Hematopoietic multipotent progenitor cell treated with erythropoietin and hydrocortisone succinate and interleukin-3 and kit ligand, for 8 days (in vitro differentiated cells): ENCODE measurements at regions not wholly inside any gene's neighbourhood (a gene's known extent, or its start where the extent isn't known, plus 50 kb on each side); places are given as distances from the start of the nearest gene placed in this dataset.
"Not testable (repeated sequence)": the region's sequence is repeated elsewhere in the genome, so short reads cannot be mapped to it uniquely, and the experiment has no call there.

ENCODE experiments used
- DNase-seq: peaks from one replicate; pipeline ENCODE4 v3.0.0-alpha.2; 2015

DNA sequence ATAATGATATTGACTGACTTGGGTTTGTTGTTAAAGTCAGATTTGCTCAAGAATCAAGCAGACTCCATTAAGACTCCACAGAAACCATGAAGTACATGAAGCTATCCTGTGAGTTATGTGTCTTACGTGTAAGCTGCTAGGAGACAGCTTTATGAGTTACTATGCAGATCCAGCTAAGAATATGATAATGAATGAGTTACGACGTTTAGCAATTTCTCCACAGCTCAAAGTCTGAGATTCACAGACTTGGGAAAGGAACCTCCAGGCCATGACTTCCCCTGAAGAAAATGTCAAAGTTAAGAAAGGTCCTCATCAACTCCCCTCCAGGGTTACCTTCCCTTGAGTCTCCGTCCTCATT, 211.9 kb upstream of the HNRNPA3 start:
- no peak for DNase-seq

DNA sequence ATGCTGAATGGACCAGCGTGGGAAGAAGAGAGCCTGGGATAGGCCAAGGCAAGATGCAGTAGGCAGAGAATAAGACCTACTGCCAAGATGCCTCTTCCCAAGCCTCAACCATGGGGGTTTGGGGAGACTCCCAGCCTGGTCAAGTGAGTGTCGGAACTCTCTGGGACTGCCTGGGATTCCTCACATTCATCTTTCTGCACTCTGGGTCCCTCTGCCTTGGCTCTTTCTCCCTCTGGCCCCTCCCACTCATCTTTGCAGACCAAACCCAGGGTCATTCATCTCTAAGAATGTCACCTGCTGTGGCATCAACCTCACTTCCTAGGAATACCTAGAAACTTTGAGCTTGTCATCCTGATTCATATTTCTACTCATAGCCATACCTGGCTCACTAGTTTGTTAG, 211.3 kb upstream of the HNRNPA3 start:
- no peak for DNase-seq

DNA sequence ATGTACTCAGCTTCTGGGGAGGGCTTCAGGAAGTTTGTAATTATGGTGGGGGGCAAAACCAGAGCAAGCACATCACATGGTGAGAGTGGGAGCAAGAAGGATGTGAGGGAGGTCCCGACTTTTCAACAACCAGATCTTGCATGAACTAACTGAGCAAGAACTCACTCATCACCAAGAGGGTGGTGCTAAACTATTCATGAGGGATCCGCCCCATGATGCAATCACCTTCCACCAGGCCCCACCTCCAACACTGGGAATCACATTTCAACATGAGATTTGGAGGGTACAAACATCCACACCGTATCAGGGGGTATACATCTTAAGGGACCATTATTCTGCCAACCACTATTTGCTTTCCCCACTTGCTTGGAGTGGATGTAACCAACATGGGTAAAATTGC, 209.6 kb upstream of the HNRNPA3 start:
- DNase-seq, result no peak

DNA sequence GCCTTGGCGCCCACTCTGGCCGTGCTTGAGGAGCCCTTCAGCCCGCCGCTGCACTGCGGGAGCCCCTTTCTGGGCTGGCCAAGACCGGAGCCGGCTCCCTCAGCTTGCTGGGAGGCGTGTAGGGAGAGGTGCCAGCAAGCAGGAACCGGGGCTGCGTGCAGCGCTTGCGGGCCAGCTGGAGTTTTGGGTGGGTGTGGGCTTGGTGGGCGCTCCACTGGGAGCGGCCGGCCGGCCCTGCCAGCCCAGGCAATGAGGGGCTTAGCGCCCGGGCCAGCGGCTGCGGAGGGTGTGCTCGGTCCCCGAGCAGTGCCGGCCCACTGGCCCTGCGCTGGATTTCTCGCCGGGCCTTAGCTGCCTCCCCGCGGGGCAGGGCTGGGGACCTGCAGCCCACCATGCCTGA, 204.9 kb upstream of the HNRNPA3 start:
- not testable (repeated sequence) for DNase-seq

DNA sequence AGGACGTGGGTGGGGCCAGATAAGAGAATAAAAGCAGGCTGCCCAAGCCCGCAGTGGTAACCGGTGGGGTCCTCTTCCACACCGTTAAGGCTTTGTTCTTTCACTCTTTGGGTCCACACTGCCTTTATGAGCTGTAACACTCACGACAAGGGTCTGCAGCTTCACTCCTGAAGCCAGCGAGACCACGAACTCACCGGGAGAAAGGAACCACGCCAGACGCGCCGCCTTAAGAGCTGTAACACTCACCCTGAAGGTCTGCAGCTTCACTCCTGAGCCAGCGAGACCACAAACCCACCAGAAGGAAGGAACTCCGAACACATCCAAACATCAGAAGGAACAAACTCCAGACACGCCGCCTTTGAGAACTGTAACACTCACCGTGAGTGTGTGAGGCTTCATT, 203.9 kb upstream of the HNRNPA3 start:
- DNase-seq, result not testable (repeated sequence)

DNA sequence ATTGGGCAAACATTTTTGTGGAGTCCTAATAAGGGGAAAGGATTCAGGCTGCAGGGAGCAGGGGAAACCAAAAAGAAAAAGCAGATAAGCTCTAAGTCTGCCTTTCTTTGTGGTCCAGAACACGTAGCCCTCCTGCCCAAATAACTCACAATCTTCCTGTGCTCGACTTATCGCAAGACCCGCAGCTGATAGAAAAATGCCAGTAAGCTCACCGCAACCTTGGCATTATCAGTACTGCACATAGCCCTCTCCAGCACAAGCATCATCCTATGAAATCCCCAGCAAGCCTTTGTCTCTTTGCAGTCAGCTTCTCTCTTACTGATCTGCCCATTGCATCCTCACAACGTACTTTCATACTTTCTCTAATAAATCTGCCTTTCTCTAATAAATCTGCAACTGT, 202.4 kb upstream of the HNRNPA3 start:
- DNase-seq, result peak; percentile 73

DNA sequence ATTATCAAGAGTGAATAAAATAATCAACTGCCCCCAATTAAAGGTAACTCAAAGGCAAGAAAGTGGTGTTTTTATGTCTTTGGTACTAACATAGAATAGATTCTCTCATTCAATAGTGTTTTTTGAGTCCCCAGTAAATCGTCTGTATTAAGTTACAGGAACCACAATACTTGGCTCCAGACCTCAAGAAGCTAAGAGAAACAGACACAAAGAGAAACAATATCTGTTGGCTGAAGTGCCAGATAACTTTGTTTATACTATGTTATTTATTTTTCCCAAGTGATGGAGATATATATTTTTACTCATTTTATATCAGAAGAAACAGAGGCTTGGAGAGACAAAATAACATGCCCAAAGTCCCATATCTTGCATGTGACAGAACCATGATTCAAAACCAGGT, 201.7 kb upstream of the HNRNPA3 start:
- DNase-seq, result no peak

DNA sequence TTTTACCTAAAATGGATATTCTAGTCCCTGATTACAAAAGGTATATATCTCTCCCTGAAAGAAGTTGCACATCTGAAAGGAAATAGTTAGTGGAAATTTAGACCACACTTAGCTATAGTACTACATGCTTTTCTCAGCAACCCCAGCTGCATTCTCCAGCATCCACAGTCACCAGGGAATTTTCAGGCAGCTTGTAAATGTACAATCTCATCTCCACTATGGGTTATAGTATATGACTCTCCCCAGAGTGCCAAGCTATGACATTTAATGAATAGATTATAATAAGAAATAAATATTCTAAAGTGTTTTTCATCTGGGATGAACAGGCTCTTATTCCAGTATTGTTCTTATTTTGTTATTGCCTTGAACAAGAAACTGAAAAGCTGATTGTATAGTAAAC, 197.6 kb upstream of the HNRNPA3 start:
- no peak for DNase-seq

DNA sequence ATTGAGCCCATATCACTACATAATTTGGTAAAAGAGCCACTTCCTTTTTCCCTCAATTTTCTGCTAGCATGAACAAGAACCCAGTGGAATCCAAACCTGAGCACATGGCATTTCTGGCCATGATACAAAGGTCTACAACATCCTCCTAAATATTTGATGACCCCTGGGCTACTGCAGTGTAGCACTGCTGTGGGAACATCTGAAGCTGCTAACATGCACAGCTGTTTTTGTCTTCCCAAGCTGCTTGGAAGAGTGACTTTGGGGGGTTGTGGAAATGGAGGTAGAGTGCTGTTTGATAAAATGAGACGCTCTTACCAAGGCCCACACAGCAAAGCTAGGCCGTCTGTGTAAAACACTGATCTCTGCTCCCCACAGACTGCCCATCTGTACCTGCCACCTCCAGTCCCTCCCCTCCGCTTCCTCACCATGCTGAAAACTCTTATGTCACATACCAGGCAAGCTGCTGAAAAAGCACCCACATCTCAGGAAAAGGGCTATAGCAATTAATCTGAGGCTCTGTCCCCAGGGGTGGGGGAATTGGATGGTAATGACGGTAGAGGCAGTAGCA, 197.2 kb upstream of the HNRNPA3 start:
- no peak for DNase-seq

DNA sequence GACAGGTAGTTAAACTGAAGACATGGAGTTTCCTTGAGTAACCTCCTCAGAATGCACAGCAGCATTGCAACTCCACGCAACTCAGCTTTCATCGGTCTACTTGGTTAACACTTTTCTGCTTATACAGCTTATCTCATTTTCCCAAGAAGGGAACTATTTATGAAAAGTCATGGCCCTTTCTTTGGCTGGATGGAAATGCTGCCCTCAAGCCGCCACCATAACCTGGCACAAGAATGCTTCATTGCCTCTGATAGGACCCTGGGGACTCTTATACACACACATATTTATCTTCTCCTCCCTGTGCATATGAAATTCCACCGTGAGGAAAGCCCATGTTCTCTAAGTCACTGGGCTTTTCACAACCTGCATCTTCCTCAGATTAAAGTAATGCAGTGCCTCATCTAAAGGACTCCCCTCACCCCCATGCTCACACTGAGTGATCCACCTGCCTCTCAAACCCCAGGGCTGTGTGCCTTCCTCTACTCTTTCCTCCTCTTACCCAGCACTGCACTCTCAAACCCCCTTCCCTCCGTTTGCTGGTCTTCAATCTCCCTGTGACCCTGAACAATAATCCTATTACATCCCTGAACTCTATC, 192.0 kb upstream of the HNRNPA3 start:
- DNase-seq, result no peak

DNA sequence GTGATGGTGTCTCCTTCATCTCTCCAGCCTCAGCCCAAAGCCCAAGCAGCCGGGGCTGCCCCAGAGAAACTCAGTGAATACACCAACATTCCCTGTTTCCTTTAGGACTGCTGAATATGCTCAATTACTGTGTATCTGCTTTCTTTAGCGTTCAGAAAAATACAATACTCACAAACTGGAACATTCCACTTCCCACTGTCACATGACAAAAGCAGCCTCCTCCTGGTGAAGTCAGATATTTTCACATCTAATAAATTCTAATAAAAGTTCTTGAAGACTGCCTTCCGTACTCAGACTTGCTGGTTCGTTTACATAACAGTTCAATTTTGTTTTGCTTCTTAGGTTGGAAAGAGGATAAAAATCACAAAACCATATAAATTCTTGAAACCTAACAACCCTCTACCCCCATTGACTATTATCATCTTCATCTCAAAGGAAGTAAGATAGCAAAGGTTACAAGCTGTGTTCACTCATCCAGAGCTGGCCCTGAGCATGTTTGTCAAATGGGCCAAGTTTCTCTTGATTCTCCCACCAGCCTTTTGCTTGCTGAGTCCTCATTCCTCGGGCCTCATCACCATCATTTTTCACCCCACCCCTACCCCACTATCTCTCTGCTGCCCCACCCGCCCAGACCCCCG, 190.8 kb upstream of the HNRNPA3 start:
- DNase-seq, result no peak

DNA sequence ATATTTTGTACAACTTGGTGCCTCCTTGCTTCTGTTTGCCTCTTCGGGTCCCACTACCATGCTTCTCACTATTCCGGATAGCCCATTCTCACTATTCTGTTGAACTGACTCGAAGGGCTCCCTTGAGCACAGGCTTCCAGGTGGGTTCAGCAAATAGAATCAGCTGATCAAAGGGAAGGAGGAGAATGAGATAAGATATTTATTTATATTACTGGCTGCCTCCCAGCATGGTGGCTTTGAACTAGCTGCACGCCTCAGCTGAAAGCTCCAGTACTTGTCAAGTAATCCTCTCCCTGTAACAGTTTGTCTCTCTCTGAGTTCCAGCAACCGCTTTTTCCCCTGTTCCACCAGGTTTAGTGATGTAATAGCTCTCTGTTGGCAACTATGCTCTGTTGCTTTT, 187.8 kb upstream of the HNRNPA3 start:
- DNase-seq, result no peak

DNA sequence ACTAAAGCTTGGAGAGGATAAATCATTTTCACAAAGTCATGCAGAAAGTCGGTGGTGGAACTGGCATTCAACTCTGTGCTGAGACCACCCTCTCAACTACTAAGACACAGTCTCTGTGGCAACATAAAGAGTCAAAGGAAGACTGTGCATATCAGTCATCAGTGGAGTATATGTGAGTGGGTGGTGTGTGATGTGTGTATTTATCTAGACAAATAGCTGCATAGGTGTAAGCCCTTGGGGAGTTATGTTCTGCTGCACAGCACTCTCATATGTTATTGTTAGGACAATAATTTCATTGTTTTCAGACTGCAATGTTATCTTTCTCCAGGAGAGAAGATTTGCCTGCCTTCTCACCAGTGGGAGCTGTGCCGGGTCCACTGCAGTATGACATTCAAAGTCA, 186.3 kb upstream of the HNRNPA3 start:
- DNase-seq, result no peak

DNA sequence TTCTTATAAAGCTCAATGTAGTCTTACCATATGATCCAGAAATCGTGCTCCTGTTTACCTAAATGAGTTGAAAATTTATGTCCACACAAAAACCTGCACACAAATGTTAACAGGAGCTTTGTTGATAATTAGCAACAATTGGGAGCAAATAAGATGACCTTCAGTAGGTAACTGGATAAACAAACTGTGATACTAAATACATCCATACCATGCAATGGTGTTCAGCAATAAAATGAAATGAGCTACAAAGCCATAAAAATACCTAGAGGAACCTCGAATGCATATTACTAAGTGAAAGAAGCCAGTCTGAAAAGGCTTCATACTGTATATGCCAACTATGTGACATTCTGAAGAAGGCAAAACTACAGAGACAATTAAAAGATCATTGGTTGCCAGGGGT, 185.6 kb upstream of the HNRNPA3 start:
- DNase-seq, result no peak

DNA sequence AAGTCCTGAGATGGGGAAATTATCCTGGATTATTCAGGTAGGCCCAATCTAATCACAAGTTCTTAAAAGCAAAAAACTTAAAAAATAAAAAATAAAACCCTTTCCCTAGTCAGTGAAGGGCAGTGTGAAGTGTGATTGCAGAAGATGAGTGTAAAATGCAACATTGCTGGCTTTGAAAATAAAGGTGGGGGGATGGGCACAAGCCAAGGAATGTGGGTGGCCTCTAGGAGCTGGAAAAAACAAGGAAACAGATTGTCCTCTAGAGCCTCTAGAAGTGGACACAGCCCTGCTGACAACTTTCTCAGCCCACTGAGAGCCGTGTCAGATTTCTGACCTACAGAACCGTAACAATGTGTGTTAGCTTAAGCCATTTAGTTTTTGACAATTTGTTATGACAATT, 184.3 kb upstream of the HNRNPA3 start:
- DNase-seq, result no peak

DNA sequence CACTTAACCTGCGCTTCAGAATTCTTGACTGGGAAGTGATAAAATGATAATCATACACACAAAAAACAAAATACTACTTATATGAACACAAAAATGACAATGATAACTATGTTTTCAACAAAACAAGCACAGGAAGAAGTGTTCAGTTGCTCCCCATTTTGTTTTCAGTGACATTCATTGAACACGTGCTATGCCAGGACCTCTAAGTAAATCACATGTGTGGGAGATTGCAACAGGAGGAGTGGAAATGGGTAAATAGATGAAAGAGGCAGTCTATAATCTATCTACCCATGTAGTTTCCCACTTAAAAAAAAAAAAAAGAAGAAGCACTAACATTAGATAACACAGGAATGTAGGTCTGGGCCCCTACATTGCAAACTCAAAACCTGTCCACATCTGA, 183.5 kb upstream of the HNRNPA3 start:
- DNase-seq, result no peak

DNA sequence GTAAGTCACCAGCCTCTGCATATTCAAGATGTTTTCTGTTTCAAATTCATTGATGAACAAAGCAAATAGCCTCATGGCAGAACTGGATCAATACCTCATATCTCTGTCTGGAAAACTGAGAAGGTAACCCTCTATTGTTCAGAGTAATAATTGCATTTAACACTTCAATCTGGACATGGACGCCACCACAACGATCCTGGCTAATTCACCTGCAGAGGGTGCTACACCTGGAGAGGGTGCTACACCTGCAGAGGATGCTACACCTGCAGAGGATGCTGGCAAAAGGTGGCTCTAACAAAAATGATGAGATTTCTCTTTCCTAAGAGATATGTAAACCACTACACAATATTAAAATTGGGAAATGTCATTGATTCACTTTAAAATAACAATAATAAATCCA, 183.1 kb upstream of the HNRNPA3 start:
- no peak for DNase-seq

DNA sequence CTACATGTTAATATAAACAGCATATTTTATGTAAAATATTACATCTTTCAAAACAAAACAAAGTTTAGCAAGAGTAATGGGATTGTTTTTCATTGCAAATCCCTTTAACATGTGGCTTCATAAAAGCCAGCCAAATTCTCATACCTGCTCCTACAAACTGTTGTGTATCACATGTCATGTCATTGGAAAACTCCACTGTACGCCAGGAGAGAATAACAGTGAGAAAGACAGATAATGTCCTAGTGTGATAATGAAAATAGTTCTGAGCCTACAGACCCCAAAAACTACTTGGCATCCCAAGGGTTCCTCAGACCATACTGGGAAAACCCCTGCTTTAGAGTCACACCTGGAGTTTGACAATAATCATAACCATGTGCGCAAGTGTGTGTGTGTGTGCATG, 182.7 kb upstream of the HNRNPA3 start:
- DNase-seq, result no peak

DNA sequence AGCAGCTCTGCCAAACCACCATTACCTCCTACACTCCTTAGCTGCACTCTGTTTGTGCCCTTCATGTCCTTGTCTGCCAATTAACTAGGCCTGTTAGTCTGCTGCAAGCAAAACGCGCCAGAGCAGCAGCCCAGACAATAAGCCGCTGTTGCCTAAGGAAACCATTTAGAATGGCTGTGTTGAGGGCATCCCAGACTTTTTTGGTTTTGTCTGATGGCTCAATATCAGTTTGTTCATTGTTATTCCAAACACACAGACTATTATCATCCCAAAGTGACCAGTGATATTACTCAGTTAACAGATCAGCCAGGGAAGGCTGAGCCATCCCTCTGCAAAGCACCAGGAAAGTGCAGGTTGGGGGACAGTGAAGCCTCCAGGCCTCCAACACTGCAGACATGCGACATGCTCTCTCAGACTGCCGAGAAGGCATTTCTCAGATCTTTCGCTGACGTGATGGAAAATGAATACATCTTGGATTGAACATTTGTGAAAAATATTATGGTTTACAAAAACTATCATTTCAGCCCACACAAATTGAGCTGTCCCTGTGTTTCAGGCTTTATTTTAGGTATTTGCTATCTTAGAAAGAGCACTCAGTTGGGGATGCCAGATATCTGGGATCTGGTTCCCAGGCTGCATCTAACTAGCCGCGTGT, 182.0 kb upstream of the HNRNPA3 start:
- DNase-seq, result no peak

DNA sequence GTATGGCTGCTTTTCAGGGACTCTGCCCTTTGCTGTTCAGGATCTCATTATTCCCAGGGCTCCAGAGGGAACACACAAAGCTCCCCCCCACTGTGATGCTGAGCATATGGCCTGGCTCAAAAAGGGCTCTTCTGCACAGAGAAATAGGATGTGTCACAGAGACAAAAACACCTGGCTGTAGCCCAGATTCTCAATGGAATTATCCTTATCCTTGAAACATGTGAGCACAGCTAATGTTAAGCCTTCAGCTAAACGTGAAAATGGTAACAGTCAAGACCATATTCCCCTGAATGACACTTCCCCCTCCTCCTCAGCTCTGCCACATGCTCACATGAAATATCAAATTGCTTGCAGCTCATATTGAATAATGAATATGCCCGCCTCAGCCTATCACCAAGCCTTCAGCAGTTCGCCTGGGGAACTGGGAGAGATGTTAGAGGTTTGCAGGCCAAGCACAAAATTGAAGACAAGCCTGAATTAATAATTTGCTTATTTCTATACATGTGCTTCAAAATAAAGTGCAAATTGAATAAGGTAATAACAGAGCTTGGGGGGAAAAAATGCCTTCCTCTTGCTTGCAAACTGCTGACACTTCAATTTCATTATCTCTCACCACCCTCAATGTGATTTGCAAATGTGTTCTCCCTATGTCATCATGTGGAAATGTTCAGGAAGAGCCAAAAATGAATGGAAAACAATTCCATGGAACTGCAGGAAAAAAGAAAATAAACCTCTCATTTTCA, 181.0 kb upstream of the HNRNPA3 start:
- no peak for DNase-seq

DNA sequence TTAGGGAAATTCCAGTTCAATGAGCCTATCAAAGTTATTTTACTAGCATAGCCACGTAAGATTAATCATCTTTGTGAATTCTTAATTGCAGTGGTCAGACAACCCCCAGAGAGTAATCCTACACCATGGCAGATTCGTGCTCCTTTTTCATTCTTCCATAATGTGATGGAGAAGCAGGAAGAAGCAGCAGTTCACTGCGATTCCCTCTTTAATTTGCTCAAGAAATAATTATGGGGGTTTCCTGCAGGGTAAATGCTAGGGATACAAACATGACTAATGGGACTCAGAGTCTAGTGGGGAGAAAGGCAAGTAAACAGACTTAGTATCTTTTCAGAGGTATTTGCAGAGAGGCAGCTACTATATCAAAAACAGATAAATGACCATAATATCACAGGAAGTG, 175.8 kb upstream of the HNRNPA3 start:
- no peak for DNase-seq

DNA sequence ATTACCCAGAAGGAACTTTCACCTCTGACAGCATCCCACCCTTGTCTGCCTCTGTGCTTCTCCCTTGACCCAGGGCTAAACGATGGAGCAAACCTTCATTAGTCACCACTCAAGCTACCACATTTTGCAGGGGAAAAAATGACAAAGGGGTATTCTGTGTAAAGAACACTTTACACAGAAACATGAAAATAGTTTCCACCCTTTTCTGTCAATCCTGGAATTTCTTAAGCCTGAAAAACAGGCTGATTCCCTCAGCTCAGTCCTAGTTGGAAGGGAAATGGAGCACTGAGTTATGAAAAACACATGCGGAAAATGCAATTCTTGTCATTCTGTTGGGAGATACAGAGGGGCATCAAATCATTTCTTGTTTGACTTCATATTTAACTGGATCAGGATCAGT, 175.0 kb upstream of the HNRNPA3 start:
- DNase-seq, result no peak

DNA sequence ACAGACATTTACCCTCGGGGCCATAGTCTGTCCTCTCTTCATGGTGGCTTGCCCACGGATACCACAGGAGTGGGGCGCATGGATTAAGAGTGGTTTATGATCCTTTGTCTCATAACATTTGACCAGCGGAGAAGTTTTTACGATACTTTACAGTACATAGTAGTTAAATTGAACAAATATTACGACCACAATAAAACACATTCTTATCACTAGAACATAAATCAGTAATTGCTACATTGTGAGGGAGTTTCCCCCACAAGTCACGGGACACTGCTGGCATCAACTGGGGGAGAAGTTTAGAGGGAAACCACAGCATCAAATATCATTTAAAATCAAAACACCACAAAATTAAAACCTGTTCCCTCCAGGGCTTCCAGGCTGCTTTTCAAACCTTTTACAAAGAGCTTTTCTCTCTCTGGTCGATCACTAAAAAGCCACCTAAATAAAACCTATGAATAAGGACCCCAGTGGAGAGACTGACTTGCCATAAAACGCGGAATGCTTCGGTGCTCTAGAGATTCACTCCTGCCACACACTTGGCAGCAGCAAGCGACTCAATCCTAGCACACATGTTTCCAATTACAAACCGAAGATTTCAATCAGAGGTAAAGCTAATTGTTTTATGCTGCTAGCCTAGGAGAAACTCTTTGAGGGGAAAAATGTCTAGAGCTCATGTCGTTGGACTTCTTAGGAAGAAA, 173.7 kb upstream of the HNRNPA3 start:
- DNase-seq, result no peak
